ENCODE measurements at regions not wholly inside any gene's neighbourhood (a gene's known extent, or its start where the extent isn't known, plus 50 kb on each side); places are given as distances from the start of the nearest gene placed in this dataset.
"Not testable (repeated sequence)": the region's sequence is repeated elsewhere in the genome, so short reads cannot be mapped to it uniquely, and the experiment has no call there.

GRCh38 chr19:56912401-56913112 lies 72.0 kb upstream of the PEG3 start:
- POLR2A ChIA-PET: no interaction called here

GRCh38 chr19:56913113-56913455 lies 72.6 kb upstream of the PEG3 start:
- POLR2A ChIA-PET; DNase-seq (ENCODE audit: extremely low spot score); CTCF ChIA-PET: not testable (repeated sequence)

More at GRCh38 chr19:56912401-56913112, 72.0 kb upstream of the PEG3 start:
- no peak for DNase-seq (ENCODE audit: extremely low spot score)
- TF ChIP-seq ARNT (IDR thresholded peaks at IDR 0.05) (no peak), BHLHE40 (IDR thresholded peaks at IDR 0.05; ENCODE audit: borderline replicate concordance) (no peak), LEF1 (IDR thresholded peaks at IDR 0.05; ENCODE audit: borderline replicate concordance) (no peak), PKNOX1 (IDR thresholded peaks at IDR 0.05) (no peak), FOXA1 (IDR thresholded peaks at IDR 0.05) (no peak), FOXM1 (IDR thresholded peaks at IDR 0.05; ENCODE audit: borderline replicate concordance) (no peak), FOXK2 (IDR thresholded peaks at IDR 0.05) (no peak), CTBP1 (IDR thresholded peaks at IDR 0.05; ENCODE audit: borderline replicate concordance) (no peak), L3MBTL2 (conservative IDR thresholded peaks at IDR 0.05) (no peak), SUZ12 (IDR thresholded peaks at IDR 0.05) (no peak), HDGF (IDR thresholded peaks at IDR 0.05; ENCODE audit: borderline replicate concordance) (no peak)
- CTCF ChIA-PET: no interaction called here

GRCh38 chr19:56916528-56916927 lies 76.0 kb upstream of the PEG3 start:
- POLR2A ChIA-PET: no interaction called here
- no peak for DNase-seq (ENCODE audit: extremely low spot score)
- TF ChIP-seq FOXA1 (IDR thresholded peaks at IDR 0.05): no peak
- no peak for TF ChIP-seq L3MBTL2 (conservative IDR thresholded peaks at IDR 0.05)
- no peak for TF ChIP-seq FOXM1 (IDR thresholded peaks at IDR 0.05; ENCODE audit: borderline replicate concordance)
- TF ChIP-seq ARNT (IDR thresholded peaks at IDR 0.05): no peak
- TF ChIP-seq CTBP1 (IDR thresholded peaks at IDR 0.05; ENCODE audit: borderline replicate concordance): no peak
- no peak for TF ChIP-seq ZNF384 (IDR thresholded peaks at IDR 0.05)
- CTCF ChIA-PET: no interaction called here

GRCh38 chr19:56917529-56917928 lies 77.0 kb upstream of the PEG3 start:
- TF ChIP-seq SUZ12 (IDR thresholded peaks at IDR 0.05) (no peak), BHLHE40 (IDR thresholded peaks at IDR 0.05; ENCODE audit: borderline replicate concordance) (no peak), ZNF384 (IDR thresholded peaks at IDR 0.05) (no peak), FOXA1 (IDR thresholded peaks at IDR 0.05) (no peak), FOXM1 (IDR thresholded peaks at IDR 0.05; ENCODE audit: borderline replicate concordance) (no peak), HDGF (IDR thresholded peaks at IDR 0.05; ENCODE audit: borderline replicate concordance) (no peak), LEF1 (IDR thresholded peaks at IDR 0.05; ENCODE audit: borderline replicate concordance) (no peak), PKNOX1 (IDR thresholded peaks at IDR 0.05) (no peak), L3MBTL2 (conservative IDR thresholded peaks at IDR 0.05) (no peak), CTBP1 (IDR thresholded peaks at IDR 0.05; ENCODE audit: borderline replicate concordance) (no peak), SP1 (IDR thresholded peaks at IDR 0.05) (no peak), ARNT (IDR thresholded peaks at IDR 0.05) (no peak), NFRKB (IDR thresholded peaks at IDR 0.05) (no peak), TARDBP (IDR thresholded peaks at IDR 0.05) (no peak), ELF4 (IDR thresholded peaks at IDR 0.05) (no peak), FOXK2 (IDR thresholded peaks at IDR 0.05) (no peak)
- ChIA-PET CTCF (no interaction called here), POLR2A (no interaction called here)

GRCh38 chr19:56917998-56918397 lies 77.5 kb upstream of the PEG3 start:
- TF ChIP-seq SP1 (IDR thresholded peaks at IDR 0.05) (no peak), TARDBP (IDR thresholded peaks at IDR 0.05) (no peak), CTBP1 (IDR thresholded peaks at IDR 0.05; ENCODE audit: borderline replicate concordance) (no peak), NFRKB (IDR thresholded peaks at IDR 0.05) (no peak), FOXK2 (IDR thresholded peaks at IDR 0.05) (no peak)
- DNase-seq (ENCODE audit: extremely low spot score): no peak
- CTCF ChIA-PET: no interaction called here
- POLR2A ChIA-PET: no interaction called here

More at GRCh38 chr19:56917529-56917928, 77.0 kb upstream of the PEG3 start:
- no peak for DNase-seq (ENCODE audit: extremely low spot score)

GRCh38 chr19:56918682-56919307 lies 78.3 kb upstream of the PEG3 start:
- no peak for DNase-seq (ENCODE audit: extremely low spot score)
- CTCF ChIA-PET: no interaction called here

More at GRCh38 chr19:56918682-56919307, 78.3 kb upstream of the PEG3 start:
- TF ChIP-seq BHLHE40 (IDR thresholded peaks at IDR 0.05; ENCODE audit: borderline replicate concordance): no peak
- no peak for TF ChIP-seq ELF4 (IDR thresholded peaks at IDR 0.05)
- TF ChIP-seq LEF1 (IDR thresholded peaks at IDR 0.05; ENCODE audit: borderline replicate concordance): no peak
- TF ChIP-seq CTBP1 (IDR thresholded peaks at IDR 0.05; ENCODE audit: borderline replicate concordance): no peak
- TF ChIP-seq TARDBP (IDR thresholded peaks at IDR 0.05): no peak
- no peak for TF ChIP-seq SUZ12 (IDR thresholded peaks at IDR 0.05)
- TF ChIP-seq HDGF (IDR thresholded peaks at IDR 0.05; ENCODE audit: borderline replicate concordance): no peak
- TF ChIP-seq FOXM1 (IDR thresholded peaks at IDR 0.05; ENCODE audit: borderline replicate concordance): no peak
- TF ChIP-seq FOXK2 (IDR thresholded peaks at IDR 0.05): no peak
- no peak for TF ChIP-seq SP1 (IDR thresholded peaks at IDR 0.05)
- no peak for TF ChIP-seq ARNT (IDR thresholded peaks at IDR 0.05)
- TF ChIP-seq ZNF384 (IDR thresholded peaks at IDR 0.05): no peak
- TF ChIP-seq NFRKB (IDR thresholded peaks at IDR 0.05): no peak
- no peak for TF ChIP-seq PKNOX1 (IDR thresholded peaks at IDR 0.05)
- TF ChIP-seq FOXA1 (IDR thresholded peaks at IDR 0.05): no peak
- no peak for TF ChIP-seq L3MBTL2 (conservative IDR thresholded peaks at IDR 0.05)
- POLR2A ChIA-PET: no interaction called here
